ENCODE measurements at regions not wholly inside any gene's neighbourhood (a gene's known extent, or its start where the extent isn't known, plus 50 kb on each side); places are given as distances from the start of the nearest gene placed in this dataset.

GRCh38 chr2:22600999-22601398 lies 784.0 kb upstream of the KLHL29 start:
- no peak for DNase-seq (ENCODE audit: low read depth)

GRCh38 chr2:22604136-22604535 lies 780.8 kb upstream of the KLHL29 start:
- no peak for DNase-seq (ENCODE audit: low read depth)

GRCh38 chr2:22616031-22616430 lies 768.9 kb upstream of the KLHL29 start:
- DNase-seq (ENCODE audit: low read depth) = no peak

- DNase-seq (ENCODE audit: low read depth) = no peak
These were observed 761.4 kb upstream of the KLHL29 start for GRCh38 chr2:22623620-22624019.

- no peak for DNase-seq (ENCODE audit: low read depth)
These were observed 758.4 kb upstream of the KLHL29 start for GRCh38 chr2:22626621-22627020.

- no peak for DNase-seq (ENCODE audit: low read depth)
These were observed 756.8 kb upstream of the KLHL29 start for GRCh38 chr2:22628221-22628620.

- DNase-seq (ENCODE audit: low read depth) = no peak
These were observed 756.1 kb upstream of the KLHL29 start for GRCh38 chr2:22628906-22629305.

- no peak for DNase-seq (ENCODE audit: low read depth)
These were observed 750.8 kb upstream of the KLHL29 start for GRCh38 chr2:22634167-22634566.

GRCh38 chr2:22656426-22656825 lies 728.6 kb upstream of the KLHL29 start:
- DNase-seq (ENCODE audit: low read depth) = no peak

- no peak for DNase-seq (ENCODE audit: low read depth)
These were observed 711.5 kb upstream of the KLHL29 start for GRCh38 chr2:22673529-22673928.

- no peak for DNase-seq (ENCODE audit: low read depth)
These were observed 701.1 kb upstream of the KLHL29 start for GRCh38 chr2:22683914-22684313.

GRCh38 chr2:22690096-22690495 lies 694.9 kb upstream of the KLHL29 start:
- DNase-seq (ENCODE audit: low read depth) = no peak

GRCh38 chr2:22691666-22692065 lies 693.3 kb upstream of the KLHL29 start:
- no peak for DNase-seq (ENCODE audit: low read depth)

GRCh38 chr2:22692746-22693145 lies 692.2 kb upstream of the KLHL29 start:
- no peak for DNase-seq (ENCODE audit: low read depth)

- no peak for DNase-seq (ENCODE audit: low read depth)
These were observed 690.7 kb upstream of the KLHL29 start for GRCh38 chr2:22694300-22694699.

- no peak for DNase-seq (ENCODE audit: low read depth)
These were observed 690.1 kb upstream of the KLHL29 start for GRCh38 chr2:22694856-22695255.

- no peak for DNase-seq (ENCODE audit: low read depth)
These were observed 687.8 kb upstream of the KLHL29 start for GRCh38 chr2:22697054-22697788.

- DNase-seq (ENCODE audit: low read depth) = no peak
These were observed 683.3 kb upstream of the KLHL29 start for GRCh38 chr2:22701561-22702160.

- DNase-seq (ENCODE audit: low read depth) = no peak
These were observed 681.6 kb upstream of the KLHL29 start for GRCh38 chr2:22703286-22703920.

- DNase-seq (ENCODE audit: low read depth) = no peak
These were observed 665.6 kb upstream of the KLHL29 start for GRCh38 chr2:22719396-22719795.

GRCh38 chr2:22729466-22729865 lies 655.5 kb upstream of the KLHL29 start:
- DNase-seq (ENCODE audit: low read depth) = no peak

- DNase-seq (ENCODE audit: low read depth) = no peak
These were observed 650.5 kb upstream of the KLHL29 start for GRCh38 chr2:22734373-22735045.

- no peak for DNase-seq (ENCODE audit: low read depth)
These were observed 647.8 kb upstream of the KLHL29 start for GRCh38 chr2:22737144-22737543.
